GM13977 (cell line): ENCODE measurements at regions not wholly inside any gene's neighbourhood (a gene's known extent, or its start where the extent isn't known, plus 50 kb on each side); places are given as distances from the start of the nearest gene placed in this dataset.

Experiments
- DNase-seq: peaks from one replicate; pipeline ENCODE4 v3.0.0; 2012; ENCODE audit warnings: low spot score
- in situ Hi-C: fragments of 300-500 bp; cut with MboI; formaldehyde crosslinking; loops from one replicate; pipeline ENCODE4 v1.12.0; 2022; ENCODE audit warnings: low sequenced_read_pairs, low pct_unique_long_range_greater_than_20kb, mixed read lengths, inconsistent platforms; ENCODE audit not compliant: unreplicated experiment
- TF ChIP-seq, protein P1 (sequence below): IDR thresholded peaks from 2 replicates; pipeline ENCODE4 v1.5.1; 2012; ENCODE audit warnings: mild to moderate bottlenecking, control low read depth; ENCODE audit not compliant: insufficient read depth; ENCODE audit errors: extremely low read depth, missing control alignments

DNA sequence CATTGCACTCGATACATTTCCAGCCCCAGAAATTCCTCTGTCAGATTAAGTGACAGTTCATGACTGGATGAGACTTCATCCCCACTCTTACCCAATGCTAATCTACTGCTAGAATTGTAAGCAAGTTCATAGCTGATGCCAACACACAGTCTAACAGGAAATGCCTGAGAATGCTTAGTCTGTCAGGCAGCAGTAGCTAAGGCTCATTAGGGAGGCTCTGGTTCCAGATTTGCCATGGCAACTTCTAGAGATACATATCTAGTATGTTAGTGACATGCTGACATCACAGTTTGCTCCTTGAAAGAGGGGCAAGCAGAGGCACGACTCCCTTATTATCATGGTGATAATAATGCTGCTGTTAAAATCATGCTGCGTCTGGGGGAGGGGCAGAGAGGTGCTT is 198.4 kb downstream of the RBM43 start:
- in situ Hi-C loops = no loop called here
- TF ChIP-seq, protein P1, sequence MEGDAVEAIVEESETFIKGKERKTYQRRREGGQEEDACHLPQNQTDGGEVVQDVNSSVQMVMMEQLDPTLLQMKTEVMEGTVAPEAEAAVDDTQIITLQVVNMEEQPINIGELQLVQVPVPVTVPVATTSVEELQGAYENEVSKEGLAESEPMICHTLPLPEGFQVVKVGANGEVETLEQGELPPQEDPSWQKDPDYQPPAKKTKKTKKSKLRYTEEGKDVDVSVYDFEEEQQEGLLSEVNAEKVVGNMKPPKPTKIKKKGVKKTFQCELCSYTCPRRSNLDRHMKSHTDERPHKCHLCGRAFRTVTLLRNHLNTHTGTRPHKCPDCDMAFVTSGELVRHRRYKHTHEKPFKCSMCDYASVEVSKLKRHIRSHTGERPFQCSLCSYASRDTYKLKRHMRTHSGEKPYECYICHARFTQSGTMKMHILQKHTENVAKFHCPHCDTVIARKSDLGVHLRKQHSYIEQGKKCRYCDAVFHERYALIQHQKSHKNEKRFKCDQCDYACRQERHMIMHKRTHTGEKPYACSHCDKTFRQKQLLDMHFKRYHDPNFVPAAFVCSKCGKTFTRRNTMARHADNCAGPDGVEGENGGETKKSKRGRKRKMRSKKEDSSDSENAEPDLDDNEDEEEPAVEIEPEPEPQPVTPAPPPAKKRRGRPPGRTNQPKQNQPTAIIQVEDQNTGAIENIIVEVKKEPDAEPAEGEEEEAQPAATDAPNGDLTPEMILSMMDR = no peak
- no peak for DNase-seq

- TF ChIP-seq, protein P1 = no peak
- no peak for DNase-seq
- in situ Hi-C loops = no loop called here
Measured at GRCh38 chr2:151060287-151060686, 201.4 kb downstream of the RBM43 start.

DNA sequence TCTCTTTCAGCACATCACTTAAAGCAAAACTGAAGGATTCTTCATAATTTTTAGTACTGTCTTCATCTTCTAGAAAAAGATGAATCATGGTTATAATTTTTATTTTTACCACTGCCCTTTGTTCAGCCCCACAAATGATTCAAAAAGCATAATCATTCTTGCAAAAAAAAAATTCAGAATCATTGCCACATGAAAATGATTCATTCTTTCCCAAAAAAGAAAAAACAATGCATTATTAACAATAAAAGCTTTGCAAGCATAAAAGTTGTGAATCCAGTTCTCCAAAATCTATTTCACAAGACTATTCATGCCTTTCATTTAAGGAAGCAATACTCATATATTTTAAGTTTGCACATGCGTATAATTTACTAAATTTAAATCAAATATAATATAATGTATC is 204.8 kb downstream of the RBM43 start:
- in situ Hi-C loops = no loop called here

GRCh38 chr2:151053661-151053990 is 208.0 kb downstream of the RBM43 start:
- no peak for DNase-seq
- in situ Hi-C loops = no loop called here
- TF ChIP-seq, protein P1 = no peak

More for the DNA sequence above, 204.8 kb downstream of the RBM43 start:
- DNase-seq = no peak
- TF ChIP-seq, protein P1 = no peak

- in situ Hi-C loops = no loop called here
- no peak for DNase-seq
- TF ChIP-seq, protein P1 = no peak
Measured at GRCh38 chr2:151052850-151053660, 208.6 kb downstream of the RBM43 start.

DNA sequence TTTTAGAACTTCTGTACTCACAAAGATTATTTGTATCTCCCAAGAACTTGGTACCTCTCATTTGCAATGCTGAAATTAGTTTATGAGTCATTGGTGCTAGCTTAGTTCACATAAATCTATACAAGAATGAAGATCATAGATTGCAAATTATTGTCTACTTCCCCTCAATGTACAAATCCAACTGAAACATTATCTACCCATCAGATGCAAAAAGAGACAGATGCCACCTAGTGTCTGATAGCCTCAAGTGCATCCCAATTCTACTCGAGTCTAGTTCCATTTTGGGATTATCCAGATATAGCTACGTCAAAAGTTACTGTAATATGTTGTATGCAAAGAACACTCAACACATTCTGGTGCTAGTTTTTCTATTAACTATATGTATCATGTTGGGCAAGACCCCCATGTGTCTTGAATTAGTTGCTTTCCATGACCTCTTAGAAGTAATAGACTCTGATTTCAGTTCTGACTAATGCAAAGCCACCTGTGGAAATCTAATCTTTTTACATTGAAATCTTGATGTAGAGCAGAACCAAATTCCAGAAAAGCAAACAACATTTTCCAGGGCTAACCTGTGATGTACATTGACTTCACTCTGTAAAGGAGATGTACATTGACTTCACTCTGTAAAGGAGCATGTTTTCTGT is 210.0 kb downstream of the RBM43 start:
- in situ Hi-C loops = no loop called here
- peak; percentile 45 for DNase-seq
- TF ChIP-seq, protein P1 = peak; percentile 84
